GM13977 (cell line): ENCODE measurements at regions not wholly inside any gene's neighbourhood (a gene's known extent, or its start where the extent isn't known, plus 50 kb on each side); places are given as distances from the start of the nearest gene placed in this dataset.

ENCODE experiments used
- DNase-seq: peaks from one replicate; pipeline ENCODE4 v3.0.0; 2012; ENCODE audit warnings: low spot score
- in situ Hi-C: fragments of 300-500 bp; cut with MboI; formaldehyde crosslinking; loops from one replicate; pipeline ENCODE4 v1.12.0; 2022; ENCODE audit warnings: low sequenced_read_pairs, low pct_unique_long_range_greater_than_20kb, mixed read lengths, inconsistent platforms; ENCODE audit not compliant: unreplicated experiment
- TF ChIP-seq, protein P1 (sequence below): IDR thresholded peaks from 2 replicates; pipeline ENCODE4 v1.5.1; 2012; ENCODE audit warnings: mild to moderate bottlenecking, control low read depth; ENCODE audit not compliant: insufficient read depth; ENCODE audit errors: extremely low read depth, missing control alignments

DNA sequence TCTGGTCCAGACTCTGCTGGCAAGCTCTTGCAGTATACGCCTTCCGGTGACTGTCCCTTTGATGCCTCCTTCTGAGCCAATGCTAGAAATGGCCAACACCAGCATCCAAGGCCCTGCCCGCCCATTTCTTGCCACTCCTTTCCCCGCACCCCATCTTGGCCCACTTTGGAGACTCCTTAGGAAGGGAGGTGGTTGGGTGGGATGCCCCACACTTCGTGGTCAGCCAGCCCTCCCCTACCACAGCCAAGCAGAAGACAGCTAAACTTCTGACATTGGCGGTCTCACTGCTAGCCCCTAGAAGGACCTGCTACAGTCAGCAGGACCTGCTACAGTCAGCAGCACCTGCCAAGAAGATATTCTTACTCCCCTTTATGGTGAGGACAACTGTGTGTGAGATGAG, 73.5 kb upstream of the CLDN14 start:
- in situ Hi-C loops = no loop called here
- TF ChIP-seq, protein P1, sequence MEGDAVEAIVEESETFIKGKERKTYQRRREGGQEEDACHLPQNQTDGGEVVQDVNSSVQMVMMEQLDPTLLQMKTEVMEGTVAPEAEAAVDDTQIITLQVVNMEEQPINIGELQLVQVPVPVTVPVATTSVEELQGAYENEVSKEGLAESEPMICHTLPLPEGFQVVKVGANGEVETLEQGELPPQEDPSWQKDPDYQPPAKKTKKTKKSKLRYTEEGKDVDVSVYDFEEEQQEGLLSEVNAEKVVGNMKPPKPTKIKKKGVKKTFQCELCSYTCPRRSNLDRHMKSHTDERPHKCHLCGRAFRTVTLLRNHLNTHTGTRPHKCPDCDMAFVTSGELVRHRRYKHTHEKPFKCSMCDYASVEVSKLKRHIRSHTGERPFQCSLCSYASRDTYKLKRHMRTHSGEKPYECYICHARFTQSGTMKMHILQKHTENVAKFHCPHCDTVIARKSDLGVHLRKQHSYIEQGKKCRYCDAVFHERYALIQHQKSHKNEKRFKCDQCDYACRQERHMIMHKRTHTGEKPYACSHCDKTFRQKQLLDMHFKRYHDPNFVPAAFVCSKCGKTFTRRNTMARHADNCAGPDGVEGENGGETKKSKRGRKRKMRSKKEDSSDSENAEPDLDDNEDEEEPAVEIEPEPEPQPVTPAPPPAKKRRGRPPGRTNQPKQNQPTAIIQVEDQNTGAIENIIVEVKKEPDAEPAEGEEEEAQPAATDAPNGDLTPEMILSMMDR = no peak
- no peak for DNase-seq

- in situ Hi-C loops = no loop called here
- TF ChIP-seq, protein P1 = no peak
- DNase-seq = no peak
Observed at GRCh38 chr21:36554411-36555157, 74.7 kb upstream of the CLDN14 start.

DNA sequence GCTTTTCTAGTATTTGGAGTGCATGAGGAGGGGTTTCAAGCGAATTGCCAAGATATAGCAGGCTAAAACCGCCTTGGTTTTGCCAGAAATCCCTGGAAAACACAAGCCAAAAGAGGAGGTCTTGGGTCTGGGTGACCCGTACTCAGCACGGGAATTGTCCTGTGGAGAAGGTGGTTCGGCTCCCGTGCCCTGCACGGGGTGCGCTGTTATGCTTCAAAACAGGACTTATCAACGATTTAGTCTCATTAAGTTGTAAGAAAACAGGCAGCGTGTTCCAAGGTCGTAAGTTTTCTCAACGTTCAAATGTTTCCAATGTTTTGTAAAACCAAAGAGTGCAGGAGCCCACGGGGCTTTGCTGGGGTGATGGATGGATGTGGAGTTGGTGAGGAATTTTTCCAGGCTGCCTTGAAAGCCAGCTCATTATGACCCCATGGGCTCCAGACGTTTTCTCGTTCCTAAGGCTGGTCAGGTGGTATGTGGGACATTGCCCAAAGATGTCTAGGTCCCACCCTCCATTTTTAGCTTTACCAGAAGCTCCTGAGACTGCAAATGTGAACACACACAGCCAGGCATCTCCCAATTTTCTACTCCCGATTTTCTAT, 75.4 kb upstream of the CLDN14 start:
- TF ChIP-seq, protein P1 = no peak
- in situ Hi-C loops = no loop called here
- no peak for DNase-seq

DNA sequence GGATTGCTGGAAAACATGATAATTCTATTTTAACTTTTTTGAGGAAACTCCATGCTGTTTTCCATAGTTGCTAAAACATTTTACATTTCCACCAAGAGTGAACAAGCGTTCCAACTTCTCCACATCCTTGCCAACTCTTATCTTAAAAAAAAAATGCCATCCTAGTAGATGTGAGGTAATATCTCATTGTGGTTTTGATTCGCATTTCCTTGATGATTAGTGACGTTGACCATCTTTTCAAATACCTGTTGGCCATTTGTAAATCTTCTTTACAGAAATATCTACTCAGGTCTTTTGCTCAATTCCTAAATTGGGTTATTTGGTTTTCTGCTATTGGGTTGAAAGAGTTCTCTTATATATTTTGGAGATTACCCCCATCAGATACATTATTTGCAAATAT, 77.4 kb upstream of the CLDN14 start:
- in situ Hi-C loops = no loop called here
- no peak for DNase-seq
- TF ChIP-seq, protein P1 = no peak

DNA sequence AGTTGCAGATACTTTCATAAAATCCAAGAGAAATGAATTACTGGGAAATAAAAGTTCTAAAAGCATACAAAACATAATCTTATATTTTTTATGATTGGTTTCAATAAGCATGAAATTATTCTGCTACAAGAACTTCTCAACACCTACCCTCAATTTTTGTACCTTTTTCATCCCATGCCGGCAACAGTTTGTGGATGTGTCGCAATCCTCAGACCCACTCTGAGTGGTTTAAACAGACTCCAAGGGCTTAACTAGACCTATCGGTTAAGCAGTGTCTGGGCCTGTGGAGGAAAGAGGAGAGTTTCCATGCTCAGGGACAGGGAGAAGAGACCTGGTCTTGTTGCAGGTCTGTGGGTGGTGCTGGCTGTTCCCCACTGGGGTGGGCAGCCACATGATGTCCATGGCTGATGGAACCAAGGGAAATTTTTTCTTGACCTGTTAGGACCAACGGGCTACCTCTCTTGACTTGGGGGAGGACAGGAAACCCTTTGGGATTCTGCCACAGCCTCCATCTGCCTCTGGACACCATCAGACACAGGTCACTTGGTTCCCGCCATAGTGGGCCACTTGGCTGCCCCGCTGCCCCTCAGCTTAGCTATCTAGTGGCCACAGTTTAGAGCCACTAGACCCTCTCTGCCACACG, 81.1 kb upstream of the CLDN14 start:
- in situ Hi-C loops = no loop called here
- TF ChIP-seq, protein P1 = no peak
- DNase-seq = no peak

DNA sequence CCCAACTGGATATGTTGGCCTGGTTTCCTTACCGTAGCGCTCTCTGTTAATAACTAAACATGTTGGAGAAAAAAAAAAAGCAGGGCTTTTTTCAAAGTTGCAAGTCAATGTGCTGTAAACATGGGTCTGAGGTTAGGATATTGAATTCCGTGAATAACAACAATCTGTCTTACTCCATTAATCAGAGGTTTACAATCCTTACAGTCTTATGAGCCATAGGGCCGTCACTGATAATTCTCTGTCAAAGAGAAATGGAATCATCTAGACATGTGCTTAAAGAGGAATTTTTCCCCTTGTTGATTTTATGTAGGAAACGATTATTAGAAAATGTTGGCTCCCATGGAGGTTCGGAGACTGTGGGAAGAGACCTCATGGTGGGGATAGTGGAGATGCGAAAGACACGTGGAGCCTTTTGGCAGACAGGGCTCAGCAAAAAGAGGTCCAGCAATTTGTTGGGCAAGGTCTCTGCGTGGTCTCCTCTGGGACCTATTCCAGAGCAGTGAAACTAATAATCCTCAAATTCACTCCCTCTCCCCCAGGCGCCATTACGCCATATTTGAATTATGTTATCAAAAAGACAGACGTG, 83.5 kb upstream of the CLDN14 start:
- no peak for DNase-seq
- in situ Hi-C loops = no loop called here
- TF ChIP-seq, protein P1 = no peak
